Stimulated activated CD4-positive, alpha-beta T cell treated with anti-CD3 and anti-CD28 coated beads, Interleukin-2, amount 100 ng/mL, for 24 hours (primary cell): ENCODE measurements at regions not wholly inside any gene's neighbourhood (a gene's known extent, or its start where the extent isn't known, plus 50 kb on each side); places are given as distances from the start of the nearest gene placed in this dataset.

Experiments used
- DNase-seq, 2 donors: peaks; one replicate each; pipeline ENCODE4 v3.0.0-alpha.2; 2020

DNA sequence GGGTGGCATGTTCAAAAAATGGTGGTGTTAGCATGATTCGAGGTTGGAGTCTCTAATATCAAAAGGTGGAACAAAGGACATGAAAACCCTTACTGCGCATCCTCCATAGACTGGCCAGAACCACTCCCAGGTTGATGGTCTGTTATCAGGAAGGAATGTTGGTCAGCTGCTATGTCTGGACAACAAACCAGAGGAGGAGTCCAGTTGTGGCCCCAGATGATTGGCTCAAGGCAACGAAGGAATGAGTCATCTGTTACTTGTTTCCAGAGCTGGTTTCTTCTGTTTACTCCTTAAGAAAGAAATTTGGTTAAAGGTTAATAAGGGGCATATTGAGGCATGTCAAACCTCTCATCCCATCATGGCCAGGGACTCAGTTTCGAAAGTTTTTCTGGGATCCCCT lies 56.8 kb upstream of the GRIA4 start:
- DNase-seq: no peak

DNA sequence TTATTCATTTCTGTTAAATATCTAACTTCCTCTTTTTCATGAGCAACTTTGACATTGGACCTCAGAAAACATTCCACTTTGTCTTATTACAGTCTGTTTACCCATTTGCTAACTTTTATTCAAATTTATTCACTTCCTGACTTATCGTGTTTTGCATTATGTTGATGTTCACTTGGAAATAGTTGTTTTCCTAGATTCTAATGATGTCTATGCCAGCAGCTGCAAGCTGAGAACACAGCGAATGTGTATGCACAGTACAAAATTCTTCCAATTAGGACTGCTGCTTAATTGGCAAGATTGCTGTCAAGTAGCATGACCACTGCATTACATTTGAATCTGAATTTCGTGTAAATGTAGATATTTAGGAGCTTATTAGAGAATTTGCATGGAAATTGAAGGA lies 61.5 kb upstream of the GRIA4 start:
- DNase-seq: no peak

DNA sequence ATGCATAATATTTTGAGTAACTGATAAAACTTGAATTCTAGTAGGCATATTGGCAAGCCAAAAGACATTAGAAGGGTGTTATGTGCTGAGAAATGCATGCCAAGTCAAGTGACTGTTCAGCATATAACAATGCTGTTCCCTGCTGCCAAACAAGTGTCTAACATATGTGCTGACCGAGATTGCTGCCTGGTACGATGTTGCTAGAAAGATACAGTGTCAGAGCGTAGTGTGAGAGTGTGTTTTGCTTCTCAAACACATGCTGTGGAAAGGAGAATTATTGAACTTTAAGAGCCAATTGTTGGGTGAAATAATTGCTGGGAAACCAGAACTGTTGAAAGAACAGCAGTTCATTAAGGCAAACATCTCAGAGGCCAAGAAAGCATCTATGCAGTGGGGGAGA lies 71.3 kb upstream of the GRIA4 start:
- no peak for DNase-seq

DNA sequence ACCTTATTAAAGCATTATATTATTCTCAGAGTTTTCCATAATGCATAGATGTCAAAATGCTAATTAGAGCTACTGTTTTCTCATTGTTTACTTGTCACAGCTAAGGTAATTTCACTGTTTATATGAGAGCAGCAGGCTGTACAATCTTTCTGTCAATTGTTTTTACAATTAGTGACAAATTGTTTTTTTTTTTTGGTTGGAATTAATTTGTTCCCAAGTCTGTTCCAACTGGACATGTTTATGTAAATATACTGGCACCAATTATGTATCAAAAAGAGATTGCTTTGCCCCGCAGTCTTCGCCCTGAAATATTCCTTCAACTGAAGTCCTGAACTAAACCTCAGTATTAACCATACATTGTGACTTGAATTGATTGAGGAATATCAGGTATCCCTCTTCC lies 72.3 kb upstream of the GRIA4 start:
- no peak for DNase-seq

DNA sequence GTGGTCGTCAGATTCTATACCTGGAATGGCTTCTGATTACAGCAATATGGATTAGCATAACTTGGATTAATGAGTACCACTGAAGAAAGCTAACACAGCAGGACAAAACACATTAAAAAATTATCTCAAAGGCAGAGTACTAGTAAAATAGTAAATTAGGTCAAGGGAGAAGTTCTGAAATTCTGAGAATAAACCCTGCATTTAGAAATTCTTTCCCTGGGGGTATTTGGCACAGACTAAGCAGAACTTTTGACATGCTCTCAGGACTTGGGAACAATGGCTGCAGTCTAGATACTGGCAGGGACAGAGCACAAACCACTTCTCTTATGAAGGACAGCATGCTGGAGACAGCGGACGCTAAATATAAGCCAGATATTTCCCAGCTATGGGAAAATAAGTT lies 85.6 kb upstream of the GRIA4 start:
- no peak for DNase-seq

DNA sequence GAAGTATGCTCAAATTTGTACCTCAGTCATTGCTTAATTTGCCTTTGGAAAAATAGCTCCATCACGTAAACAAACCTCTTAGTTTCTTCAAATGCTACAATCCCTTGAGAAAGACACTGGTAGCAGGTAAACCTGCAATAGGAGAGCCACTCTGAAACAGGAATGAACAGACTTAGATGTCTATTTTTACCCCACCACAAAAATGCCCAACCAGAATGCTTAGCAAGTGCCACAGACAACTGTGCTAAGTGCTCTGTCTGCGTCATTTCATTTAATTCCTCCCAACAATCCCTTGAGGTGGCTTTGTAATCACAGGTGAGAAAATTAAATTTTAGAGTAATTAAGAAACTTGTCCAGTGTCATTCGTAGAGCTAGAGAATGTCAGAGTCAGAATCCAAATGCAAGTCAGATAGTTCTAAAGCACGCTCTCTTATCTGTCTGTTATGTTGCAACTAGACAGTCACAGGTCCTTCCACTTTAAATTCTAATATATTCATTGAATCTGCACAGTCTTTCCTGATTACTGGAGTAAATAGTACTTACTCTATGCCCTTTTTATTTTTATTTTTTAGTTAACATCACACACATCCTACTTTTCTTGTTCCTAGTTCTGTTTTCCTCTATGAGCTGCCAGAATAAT lies 89.0 kb upstream of the GRIA4 start:
- DNase-seq: no peak

DNA sequence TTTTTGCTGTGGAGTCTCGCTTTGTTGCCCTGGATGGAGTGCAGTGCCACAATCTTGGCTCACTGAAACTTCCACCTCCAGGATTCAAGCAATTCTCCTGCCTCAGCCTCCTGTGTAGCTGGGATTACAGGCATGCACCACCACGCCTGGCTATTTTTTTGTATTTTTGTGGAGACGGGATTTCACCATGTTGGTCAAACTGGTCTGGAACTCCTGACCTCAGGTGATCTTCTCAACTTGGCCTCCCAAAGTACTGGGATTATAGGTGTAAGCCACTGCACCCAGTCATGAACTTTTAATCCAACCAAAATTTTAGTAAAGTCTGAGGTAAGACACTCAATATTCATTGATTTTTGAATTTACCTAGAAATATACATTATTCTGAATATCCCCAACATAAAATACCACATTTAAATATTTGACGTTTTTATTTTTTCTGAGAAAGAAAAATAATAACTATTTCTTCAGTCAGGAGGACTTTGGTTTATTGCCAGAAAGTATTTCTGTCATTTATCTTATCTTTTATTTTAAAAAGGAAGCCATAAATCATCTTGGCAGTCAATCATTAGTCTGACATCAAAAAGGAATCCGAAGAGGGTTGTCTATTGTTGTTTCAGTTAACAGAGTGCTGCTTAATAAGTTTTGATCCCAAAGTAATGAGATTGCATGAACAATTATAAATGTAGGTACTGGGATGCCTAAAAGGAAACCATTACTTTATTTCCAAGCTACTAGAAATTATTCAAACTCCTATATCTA lies 102.2 kb upstream of the GRIA4 start:
- DNase-seq: no peak

DNA sequence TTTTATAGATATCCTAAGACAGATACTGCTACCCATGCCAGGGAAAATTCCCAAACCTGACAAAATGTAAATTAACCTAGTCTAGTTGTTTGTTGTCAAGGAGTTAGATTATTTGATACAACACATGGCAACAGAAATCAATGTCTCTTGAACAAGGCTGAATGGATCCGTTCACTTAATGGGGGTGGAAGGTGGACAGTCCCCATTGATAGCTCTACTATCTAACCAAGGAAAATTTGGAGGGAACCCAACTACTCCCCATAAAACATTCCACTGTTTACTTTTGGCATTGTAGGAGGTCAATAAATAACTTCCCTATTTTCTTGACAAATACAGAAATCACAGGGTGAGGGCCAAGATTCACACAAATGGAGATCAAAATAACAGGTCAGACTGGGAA lies 117.9 kb upstream of the GRIA4 start:
- no peak for DNase-seq

DNA sequence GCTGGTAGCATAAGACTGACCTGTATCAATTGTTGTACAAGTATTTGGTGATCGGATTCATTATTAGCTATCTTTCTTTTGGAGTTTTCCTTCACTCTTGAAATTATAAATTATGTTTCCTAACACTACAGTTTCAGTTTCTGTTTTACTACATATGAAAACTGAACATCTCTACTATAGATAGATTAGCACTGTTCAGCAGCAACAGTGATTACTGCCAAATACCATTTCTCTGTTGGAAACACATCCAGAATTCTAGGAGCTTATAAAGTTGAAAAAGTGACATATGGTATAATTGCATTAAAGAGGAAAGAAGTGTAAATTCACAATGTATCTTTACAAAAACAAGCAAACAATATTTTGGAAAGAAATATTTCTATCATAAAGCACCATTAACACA lies 118.5 kb upstream of the GRIA4 start:
- no peak for DNase-seq

DNA sequence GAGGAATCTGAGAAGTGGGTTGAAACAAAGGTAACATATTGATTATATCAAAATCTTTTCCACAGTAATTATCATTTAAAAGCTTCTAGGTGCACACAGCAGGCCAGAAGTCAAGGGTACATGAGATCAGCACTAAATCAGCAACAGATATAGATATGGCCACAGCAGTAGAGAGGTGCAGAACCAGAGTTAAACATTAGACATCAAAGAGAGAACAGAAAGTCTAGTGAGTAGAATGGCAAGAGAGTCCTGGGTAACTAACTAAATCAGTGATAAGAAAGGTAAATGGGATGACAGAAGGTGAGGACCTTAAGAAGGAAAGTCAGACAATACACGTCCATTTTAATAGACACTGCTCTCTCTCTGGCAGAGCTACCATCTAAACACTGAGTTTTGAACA lies 119.5 kb upstream of the GRIA4 start:
- no peak for DNase-seq

DNA sequence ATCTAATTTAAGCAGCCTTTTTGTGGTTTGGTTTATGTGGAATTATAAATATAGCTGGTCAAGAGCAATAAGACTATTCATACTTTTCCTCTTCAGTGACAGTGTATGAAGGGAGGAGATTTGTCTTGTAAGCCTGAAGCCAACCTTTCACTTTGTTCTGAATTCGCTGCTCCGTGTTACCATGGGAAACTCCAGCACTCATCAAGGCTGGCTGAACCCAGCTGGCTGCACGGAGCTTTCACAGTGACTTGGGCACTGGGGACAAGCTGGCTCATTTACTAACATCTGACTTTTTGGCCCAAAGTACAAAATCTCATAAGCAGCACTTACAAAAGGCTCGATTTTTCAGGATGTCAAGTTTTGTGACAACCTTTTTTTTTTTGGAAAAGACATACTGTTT lies 120.4 kb upstream of the GRIA4 start:
- DNase-seq: no peak

DNA sequence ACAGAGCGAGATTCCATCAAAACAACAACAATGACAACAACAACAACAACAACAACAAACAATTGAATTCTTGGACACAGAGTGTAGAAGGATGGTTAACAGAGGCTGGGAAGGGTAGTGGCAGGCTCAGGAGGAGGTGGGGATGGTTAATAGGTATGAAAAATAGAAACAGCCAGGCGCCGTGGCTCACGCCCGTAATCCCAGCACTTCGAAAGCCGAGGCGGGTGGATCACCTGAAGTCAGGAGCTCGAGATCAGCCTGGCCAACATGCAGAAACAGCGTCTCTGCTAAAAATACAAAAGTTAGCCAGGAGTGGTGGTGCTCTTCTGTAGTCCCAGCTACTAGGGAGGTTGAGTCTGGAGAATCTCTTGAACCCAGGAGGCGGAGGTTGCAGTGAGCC lies 122.9 kb upstream of the GRIA4 start:
- DNase-seq: no peak

DNA sequence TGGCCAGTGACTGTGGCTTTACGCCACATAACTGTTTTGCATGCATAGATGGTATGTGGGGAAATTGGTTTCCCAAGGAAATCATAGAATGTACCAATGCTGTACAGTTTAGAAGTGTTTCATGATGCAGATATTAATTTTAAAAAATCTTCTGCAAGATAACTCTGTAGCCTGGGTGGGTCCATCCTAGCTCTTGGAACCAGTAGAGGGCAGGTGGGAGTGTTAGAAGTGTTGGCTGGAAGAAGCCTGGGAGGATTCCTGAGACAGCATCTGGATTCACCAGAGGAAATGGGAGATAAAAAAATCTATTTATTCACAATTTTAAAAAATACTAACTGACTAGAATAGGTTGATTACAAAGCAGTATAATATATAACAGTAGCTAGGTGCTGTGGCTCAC lies 139.9 kb upstream of the GRIA4 start:
- DNase-seq: no peak

DNA sequence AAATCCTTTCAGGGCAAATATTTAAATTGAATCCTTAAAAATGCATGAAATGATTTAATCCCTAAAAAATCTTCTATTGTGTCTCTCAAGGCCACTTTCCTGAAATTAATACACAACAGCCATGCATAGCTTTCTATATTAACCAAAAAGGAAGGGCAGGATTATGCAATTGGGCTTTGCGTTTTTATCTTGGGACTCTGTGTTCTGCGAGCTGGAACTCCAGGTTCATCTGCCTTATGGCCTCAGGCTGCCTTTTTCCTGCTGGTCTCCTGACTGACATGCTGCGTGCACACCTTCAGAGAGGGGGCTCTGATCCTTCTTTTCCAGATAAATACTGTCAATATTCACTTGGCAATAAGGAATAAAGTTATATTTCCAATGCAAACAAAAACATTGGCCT lies 141.7 kb upstream of the GRIA4 start:
- DNase-seq: no peak

DNA sequence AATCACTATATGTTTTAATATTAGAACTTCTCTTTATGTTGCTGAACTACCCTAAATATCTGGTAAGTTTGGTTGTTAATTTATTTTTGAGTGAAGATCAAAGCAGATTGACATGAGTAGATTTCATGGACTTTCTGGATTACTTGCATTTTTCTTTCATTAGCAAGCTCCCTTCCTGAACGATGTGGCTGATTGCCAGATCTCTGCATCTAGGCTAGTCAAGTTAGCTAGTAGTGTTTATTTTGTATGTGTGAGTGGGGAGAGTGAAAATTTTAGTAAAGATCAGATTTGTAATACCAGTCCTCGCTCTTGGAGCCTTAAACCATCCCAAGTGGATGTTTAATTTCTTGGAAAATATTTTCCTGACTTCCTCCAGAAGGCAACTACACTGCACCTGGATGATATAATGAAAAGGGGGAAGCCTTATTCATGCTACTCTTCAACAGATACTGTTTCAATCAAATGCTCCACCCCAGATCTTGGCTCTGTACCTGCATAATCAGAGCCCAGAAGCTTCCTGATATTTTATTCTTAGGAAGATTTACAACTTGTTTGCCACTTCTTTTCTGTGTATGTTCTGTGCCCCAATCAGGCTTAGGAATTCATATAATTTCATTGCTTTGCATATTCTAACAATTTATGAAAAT lies 143.2 kb upstream of the GRIA4 start:
- no peak for DNase-seq

DNA sequence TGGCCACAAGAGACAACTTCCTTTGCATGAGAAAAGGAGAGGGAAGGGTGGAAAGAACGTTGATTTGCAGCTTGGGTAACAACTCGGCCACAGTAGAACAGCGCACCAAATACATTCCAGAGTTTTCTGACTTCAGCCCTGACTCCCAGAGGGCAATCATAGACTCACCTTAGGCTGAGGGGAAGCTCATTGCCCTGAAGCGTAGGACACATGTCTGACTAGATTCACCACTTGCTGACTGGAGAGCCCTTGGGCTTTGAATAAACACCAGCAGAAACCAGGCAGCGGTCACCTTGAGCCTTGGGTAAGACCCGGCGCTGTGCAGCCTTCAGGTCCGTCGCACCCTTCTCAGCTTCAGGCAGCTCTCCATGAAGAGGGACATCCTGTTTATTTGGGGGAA lies 151.8 kb upstream of the GRIA4 start:
- no peak for DNase-seq

DNA sequence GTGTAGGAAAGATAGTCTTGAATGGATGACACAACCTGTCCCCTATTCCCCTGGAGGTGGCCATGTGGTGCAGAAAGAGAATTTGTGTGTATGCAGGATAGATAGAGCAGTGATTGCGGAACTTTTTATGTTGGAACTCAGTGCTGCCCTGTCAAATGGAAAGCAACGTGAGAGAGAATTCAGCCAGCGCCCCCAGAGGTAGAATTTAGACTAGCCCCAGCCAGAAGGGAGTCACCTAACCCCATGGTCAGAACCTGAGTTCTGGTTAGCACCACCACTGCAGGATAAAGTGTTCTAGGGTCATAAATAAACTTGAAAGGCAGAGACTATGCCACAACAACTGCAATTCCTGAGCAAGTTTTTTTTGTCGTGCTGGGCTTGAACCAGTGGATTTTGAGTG lies 152.9 kb upstream of the GRIA4 start:
- no peak for DNase-seq

DNA sequence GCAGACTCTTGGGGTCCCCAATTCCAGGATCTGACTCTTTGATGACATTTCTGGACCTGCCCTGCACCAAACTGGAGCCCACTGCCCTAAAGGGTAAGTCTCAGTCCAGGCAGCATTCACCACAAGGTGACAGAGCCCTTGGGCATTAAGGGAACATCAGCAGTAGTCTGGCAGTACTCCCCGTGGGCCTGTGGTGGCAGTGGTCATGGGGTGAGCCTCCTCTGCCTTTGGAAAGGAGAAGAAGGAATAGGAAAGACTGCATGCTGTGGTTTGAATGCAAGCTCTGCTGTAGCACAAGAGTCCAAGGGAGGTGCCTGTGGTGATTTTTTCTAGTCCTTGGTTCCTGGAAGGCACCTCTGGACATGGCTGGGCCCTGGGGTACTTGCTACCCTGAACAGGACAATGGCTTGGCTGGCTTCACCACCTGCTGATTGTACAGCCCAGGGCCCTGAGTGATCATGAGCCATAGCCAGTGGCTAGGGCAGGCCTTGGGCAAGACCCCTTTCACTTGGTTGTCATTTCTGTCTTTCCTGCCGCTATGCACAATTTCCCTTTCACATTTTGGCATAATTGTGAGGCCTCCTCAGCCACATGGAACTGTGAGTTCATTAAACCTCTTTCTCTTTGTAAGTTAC lies 160.7 kb upstream of the GRIA4 start:
- DNase-seq: no peak

DNA sequence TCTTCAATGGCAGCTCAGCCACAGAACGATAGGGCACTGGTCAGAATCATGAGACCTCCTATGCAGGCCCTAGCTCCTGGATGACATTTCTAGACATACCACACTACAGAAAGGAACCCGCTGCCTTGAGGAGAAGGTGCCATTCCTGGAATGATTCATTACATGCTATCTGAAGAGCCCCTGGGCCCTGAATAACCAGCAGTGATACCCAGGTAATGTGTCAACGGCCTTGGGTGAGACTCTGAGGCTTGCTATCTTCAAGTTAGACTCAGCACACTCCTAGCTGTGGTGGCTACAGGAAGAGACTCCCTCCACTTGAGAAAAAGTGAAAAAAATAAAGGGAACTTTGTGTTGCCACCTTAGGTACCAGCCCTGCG lies 161.2 kb upstream of the GRIA4 start:
- DNase-seq: no peak

DNA sequence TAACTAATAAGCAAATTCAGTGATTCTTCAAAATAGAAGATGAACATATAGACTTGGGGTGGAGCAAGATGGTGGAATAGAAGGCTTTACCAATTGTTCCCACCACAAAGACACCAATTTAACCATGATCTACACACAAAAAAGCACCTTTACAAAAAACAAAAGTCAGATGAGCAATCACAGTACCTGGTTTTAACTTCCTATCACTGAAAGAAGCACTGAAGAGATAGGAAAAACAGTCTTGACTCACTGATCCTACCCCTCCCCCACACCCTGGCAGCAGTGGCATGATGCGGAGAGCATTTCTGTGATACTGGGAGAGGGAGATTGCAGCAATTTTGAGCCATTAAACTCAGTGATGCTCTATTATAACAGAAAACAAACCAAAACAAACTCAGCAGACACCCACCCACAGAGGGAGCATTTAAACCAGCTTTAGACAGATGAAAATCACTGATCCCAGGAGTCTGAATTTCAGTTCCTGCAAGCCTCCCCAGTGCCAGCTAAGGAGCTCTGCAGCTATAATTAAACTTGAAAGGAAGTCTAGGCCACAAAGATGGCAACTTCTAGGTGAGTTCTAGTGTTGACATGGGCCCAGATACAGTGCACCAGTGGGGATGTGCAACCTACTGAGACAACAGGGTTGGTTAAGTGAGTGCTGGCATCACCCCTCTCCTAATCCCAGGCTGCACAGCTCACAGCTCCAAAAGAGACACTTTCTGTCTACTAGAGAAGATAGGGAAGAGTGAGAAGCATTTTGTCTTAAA lies 161.8 kb upstream of the GRIA4 start:
- DNase-seq: peak in 1 of 2 donors; percentile 18

DNA sequence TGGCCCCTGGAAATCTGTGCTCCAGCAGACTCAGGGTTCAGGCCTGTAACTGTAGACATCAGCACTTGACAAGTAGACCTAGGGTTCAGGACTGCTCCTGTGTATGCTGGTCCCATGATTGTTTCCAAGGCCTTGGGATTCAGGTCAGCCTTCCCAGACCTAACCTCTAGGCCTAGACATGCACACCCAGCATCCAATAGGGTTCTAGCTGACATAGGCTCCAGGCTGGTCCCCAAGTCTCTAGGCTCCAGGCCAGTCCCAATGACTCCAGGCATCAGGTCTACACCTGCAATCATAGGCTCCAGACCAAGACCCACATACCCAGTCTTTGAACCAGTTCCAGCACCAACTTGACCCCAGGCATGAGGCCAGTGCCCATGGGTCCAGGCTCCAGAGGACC lies 166.2 kb upstream of the GRIA4 start:
- DNase-seq: no peak

DNA sequence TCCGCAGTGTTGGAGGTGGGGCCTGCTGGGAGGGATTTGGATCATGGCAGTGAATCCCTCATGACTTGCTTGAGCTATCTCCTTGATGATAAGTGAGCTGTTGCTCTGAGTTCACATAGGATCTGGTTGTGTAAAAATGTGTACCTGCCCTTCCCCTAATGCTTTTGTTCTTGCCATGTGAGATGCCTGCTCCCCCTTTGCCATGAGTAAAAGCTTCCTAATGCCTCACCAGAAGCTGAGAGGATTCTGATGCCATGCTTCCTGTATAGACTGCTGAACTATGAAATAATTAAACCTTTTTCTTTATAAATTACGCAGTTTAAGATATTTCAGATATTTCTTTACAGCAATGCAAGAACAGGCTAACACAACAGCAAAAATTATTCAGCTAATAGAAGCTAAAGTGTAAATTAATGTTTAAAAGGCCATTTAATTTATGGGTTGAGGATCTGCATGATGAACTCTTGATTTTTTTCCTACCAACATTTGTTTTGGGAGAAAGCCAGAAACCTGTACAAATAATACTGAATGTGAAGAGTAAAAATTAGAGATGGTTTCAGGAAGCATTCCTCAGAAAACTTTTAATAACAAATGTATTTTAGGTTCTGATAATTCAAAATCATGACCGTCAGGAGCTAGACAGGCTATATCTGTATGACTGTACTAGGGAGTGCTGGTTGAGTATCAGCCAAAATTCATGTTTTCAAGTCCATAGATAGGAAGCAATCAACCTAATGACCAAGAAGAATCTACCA lies 177.5 kb upstream of the GRIA4 start:
- no peak for DNase-seq
